ENCODE measurements at regions not wholly inside any gene's neighbourhood (a gene's known extent, or its start where the extent isn't known, plus 50 kb on each side); places are given as distances from the start of the nearest gene placed in this dataset.
"Not testable (repeated sequence)": the region's sequence is repeated elsewhere in the genome, so short reads cannot be mapped to it uniquely, and the experiment has no call there.

DNA sequence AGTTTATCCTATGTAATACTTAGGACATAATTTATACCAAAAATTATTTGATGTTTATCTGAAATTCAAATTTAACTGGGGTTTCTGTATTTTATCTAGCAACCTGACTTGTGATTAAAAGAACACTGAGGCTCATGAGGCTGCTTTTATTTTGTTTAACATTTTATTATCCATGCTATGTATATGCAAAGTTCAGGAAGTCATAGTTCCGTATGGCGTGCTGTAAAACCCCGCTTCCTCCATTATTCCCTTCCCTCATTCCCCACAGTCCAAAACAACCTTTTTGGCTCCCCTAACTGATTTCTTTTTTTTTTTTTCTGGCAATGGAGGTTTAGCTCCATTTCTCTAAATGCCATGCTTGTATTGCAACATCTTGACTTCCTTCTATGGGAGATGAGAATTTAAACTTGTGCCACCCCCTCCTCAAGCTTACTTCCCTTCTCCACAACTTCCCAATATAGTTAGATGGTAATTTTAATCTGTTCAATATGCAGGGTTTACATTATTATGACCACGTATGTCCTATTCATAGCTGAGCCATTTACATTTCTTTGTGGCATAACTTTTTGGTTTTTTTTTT lies 138.0 kb upstream of the DNAH14 start:
- no peak for DNase-seq (ENCODE audit: low spot score)

GRCh38 chr1:224795591-224795990 lies 133.9 kb upstream of the DNAH14 start:
- DNase-seq (ENCODE audit: low spot score): no peak

DNA sequence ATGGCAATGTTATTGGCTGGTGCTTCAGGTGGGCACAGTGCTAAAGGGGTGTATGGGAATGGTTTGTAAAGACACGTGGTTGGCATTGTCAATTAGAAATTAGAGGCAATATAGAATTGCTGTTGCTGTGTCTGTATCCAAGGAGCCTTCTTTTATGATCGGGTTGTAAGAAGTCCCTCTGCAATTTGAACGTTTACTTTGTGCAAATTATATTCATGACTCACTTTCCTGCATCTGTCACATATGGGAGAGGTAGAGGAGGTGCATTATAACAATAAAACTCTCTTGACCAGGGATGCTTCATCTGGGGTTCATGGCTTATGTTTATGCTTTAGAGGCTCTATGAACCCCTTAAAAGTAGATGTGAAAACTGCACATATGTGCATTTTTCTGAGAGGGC lies 130.4 kb upstream of the DNAH14 start:
- no peak for DNase-seq (ENCODE audit: low spot score)

DNA sequence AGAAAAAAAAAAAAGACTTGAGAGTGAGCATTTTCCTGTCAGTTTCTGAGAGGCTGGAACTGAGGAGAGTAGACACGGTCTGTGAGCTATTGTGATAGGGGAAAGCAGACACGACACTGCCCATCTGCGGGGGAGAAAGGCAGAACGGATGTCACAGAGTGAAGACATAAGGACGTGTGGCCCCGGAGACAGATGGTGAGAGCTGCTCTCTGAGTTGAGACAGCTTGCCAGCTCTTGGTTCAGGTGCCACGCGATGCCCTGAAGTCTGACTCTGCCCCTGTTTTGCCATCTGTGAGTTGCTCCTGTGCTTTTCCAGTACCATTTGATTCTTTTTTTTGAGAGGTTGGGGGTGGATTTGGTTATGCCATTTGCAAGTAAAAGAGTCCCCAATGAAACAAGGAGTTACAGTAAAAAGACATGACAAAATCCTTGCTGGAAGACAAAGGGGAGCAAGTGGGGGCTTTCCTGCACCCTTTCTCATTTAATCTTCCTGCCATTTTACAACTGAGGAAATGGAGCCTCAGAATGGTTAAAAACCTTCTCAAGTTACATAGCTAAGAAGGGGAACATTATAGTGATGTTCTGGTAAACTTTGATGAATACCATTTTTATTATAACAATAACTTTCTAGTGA lies 128.9 kb upstream of the DNAH14 start:
- no peak for DNase-seq (ENCODE audit: low spot score)

DNA sequence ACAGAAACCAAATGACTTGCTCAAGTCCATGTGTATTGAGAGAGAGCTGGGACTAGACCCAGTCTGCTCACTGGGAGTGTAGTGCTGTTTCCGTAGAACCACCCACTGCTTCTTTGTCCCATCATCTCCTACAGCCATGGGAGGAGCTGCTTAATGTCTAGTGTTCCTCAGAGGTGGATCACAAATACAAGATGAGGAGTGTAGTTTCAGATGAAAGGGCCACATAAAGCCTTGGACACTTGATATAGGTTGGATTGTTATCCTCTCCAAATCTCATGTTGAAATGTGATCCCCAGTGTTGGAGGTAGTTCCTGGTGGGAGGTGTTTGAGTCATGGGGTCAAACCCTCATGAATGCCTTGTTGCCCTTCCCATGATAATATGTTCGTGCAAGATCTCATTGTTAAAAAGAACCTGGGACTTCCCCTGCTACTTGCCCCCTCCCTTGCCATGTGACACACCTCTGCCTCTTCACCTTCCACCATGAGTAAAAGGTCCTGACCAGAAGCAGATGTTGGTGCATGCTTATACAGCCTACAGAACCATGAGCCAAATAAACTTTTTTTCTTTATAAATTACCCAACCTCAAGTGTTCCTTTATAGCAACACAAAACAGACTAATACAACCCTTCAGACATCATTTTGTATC lies 127.5 kb upstream of the DNAH14 start:
- no peak for DNase-seq (ENCODE audit: low spot score)

- no peak for DNase-seq (ENCODE audit: low spot score)
Observed at GRCh38 chr1:224802617-224803016, 126.9 kb upstream of the DNAH14 start.

- no peak for DNase-seq (ENCODE audit: low spot score)
Observed at GRCh38 chr1:224804220-224804619, 125.3 kb upstream of the DNAH14 start.

DNA sequence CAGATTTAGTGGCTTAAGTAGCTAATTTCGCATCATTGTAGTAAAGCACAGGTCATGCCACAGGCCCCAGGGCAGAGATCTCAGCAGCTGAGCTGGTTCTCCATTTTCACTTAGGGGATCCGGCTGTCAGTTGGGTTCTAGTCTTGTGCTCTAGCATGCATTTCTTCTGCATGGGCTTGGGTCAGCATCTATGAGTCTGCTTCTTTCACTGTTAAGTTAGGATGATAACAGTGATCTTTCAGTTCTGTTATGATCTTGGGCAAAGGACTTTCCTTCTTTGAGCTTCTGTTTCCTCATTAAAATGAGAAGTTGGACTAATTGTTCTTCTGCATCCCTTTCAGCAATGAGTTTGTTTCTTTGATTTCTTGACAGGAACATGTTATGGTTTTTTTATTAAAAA lies 123.6 kb upstream of the DNAH14 start:
- DNase-seq (ENCODE audit: low spot score): no peak

DNA sequence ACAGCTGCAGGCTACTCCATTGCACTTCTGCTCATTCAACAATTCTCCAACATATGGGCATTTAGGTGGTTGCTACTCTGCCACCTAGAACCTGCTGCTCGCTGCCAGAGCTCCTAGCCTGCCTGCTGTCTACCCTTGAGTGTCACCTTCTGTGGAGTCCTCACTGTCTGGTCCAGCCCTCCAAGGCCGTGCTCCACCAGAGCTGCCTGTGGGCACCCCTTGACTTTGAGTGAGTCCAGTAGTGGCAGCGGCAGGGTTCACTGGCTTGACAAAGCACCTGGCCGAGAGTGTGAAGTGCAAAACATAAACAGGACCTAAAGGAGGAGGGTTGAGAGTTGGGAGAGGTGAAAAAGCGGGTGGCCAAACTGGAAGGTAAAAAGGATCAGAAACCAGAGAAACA lies 120.3 kb upstream of the DNAH14 start:
- DNase-seq (ENCODE audit: low spot score): no peak

- DNase-seq (ENCODE audit: low spot score): no peak
Observed at GRCh38 chr1:224809613-224810012, 119.9 kb upstream of the DNAH14 start.

DNA sequence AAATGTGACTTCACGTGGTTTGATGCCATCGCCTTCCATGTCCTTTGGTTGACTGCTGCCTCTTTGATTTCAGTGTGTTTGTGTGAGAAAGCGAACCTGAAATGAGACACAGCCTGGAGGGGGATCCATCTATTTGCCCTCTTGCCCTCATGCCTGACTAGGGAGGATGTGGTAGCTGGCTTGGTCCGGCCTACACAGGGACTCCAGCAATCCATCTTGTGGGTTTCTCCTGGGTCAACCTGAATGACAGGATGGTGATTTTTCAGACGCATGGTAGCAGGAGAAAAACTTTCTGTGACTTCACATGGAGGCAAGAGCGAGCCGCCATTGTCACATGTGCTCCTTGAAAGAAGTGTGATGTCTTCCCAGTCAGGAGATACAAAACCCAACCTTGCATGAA lies 117.9 kb upstream of the DNAH14 start:
- no peak for DNase-seq (ENCODE audit: low spot score)

DNA sequence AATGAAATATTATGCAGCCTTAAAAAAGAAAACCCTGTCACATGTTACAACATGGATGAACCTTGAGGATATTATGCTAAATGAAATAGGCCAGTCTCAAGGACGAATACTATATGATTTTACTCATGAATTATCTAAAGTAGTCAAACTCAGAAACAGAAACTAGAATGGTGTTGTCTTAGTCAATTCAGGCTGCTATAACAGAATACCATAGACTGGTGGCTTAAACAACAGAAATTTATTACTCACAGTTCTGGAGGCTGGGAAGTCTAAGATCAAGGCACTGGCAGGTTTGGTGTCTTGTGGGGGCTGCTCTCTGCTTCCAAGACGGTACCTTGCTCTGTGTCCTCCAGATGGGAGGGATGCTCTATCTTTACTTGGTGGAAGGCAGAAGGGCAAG lies 113.8 kb upstream of the DNAH14 start:
- DNase-seq (ENCODE audit: low spot score): no peak

DNA sequence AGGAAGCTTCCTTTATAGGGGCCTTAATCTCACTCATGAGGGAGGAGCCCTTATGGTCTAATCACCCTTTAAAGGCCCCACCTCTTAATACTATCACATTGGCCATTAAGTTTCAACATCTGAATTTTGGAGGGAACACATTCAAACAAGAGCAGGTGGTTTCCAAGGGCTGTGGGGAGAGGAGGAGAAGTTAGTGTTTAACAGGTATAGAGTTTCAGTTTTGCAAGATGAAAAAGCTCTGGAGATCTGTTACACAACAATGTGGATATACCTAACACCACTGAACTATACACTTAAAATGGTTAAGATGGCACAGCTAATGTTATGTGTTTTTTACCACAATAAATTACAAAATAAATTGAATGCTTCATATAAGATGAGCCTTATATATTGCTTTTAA lies 113.4 kb upstream of the DNAH14 start:
- no peak for DNase-seq (ENCODE audit: low spot score)

DNA sequence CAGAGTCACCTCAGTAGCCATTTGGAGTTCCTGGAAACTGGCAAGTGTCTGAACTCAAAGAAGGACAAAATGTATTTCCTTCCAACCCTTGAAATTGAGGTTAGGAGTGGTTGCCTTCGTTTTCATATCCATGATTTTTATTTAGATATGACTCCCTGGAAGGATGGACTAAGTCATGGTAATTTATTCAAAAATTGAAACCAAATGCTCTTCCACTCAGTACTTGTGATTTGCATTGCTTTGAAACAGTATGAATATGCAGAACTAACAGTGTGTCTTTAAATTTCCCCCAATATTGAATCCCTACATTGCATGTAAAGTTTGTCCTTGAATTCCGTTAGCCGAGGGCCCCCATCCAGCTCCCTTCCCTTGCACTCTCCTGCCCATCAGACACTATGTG lies 112.1 kb upstream of the DNAH14 start:
- DNase-seq (ENCODE audit: low spot score): no peak

DNA sequence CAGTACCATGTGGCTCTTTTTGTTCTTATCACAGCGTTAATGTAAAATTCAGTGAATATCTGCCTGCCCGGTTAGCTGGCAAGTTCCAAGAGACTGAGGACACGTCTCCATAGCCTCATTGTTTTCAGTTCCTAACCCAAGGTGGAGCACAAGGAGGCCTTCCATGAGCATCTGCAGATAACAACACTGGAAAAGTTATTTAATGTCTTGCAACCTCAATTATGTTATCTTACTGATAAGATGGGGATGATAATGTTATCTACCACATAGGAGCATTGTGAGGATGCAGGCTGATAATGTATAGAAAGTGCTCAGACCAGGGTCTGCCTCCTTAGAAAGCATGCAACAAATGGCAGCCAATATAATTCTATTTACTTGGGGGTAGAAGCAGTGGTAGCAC lies 109.6 kb upstream of the DNAH14 start:
- no peak for DNase-seq (ENCODE audit: low spot score)

GRCh38 chr1:224820341-224820740 lies 109.1 kb upstream of the DNAH14 start:
- no peak for DNase-seq (ENCODE audit: low spot score)

DNA sequence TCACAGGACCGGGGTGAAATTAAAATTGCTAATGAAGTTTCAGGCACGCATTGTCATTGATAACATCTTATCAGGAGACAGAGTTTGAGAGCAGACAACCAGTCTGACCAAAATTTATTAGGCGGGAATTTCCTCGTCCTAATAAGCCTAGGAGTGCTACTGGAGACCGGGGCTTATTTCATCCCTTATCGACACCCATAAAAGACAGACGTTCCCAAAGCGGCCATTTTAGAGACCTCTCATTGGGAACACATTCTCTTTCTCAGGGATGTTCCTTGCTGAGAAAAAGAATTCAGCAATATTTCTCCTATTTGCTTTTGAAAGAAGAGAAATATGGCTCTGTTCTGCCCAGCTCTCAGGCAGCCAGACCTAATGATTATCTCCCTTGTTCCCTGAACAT lies 107.7 kb upstream of the DNAH14 start:
- not testable (repeated sequence) for DNase-seq (ENCODE audit: low spot score)

DNA sequence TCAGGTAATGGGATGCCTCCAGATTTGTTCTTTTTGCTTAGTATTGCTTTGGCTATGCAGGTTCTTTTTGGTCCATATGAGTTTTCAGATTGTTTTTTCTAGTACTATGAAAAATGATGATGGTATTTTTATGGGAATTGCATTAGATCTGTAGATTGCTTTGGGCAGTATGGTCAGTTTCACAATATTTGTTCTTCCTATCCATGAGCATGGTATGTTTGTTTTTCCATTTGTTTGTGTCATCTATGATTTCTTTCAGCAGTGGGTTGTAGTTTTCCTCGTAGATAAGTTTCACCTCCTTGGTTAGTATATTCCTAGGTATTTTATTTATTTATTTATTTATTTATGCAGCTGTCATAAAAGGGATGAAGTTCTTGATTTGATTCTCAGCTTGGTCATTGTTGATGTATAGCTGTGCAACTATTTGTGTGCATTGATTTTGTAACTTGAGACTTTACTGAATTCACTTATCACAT lies 103.9 kb upstream of the DNAH14 start:
- DNase-seq (ENCODE audit: low spot score): no peak

DNA sequence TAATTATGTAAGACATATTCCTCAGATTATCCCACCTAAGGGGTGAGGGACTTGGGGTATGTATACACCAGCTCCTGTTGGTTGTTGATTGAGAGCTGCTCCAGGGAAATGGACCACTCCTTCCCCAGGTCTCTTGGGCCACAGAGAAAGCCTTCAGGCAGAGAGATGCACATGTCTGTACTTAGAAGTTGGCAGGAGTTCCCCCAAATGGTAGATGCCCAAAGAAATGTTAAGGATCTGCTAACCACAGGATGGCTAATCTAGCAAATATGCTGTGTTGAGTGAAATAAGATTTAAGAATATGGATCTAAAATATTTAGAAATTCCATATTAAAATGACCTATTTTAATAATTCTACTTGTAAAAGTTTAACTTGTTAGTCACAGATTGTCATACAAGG lies 100.8 kb upstream of the DNAH14 start:
- peak; percentile 65 for DNase-seq (ENCODE audit: low spot score)

- peak; percentile 25 for DNase-seq (ENCODE audit: low spot score)
Observed at GRCh38 chr1:224831501-224831900, 98.0 kb upstream of the DNAH14 start.

DNA sequence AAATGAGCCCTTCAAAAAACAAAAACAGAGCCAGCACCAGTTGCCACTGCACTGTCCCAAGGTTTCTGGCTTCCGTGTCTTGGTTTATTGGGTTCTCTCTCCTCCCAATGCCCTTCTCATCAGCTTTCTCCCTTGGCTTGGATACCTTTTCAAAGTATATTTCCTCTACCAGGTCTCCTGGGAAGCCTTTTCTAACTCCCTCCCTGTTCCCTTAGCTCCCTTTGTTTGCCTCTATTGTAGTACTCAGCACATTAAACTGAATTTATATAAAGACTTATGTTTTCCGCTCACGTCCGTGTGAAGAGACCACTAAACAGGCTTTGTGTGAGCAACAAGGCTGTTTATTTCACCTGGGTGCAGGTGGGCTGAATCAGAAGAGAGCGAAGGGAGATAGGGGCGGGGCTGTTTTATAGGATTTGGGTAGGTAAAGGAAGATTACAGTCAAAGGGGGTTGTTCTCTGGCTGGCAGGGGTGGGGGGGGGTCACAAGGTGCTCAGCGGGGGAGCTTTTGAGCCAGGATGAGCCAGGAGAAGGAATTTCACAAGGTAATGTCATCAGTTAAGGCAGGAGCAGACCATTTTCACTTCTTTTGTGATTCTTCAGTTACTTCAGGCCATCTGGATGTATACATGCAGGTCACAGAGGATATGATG lies 89.7 kb upstream of the DNAH14 start:
- not testable (repeated sequence) for DNase-seq (ENCODE audit: low spot score)

DNA sequence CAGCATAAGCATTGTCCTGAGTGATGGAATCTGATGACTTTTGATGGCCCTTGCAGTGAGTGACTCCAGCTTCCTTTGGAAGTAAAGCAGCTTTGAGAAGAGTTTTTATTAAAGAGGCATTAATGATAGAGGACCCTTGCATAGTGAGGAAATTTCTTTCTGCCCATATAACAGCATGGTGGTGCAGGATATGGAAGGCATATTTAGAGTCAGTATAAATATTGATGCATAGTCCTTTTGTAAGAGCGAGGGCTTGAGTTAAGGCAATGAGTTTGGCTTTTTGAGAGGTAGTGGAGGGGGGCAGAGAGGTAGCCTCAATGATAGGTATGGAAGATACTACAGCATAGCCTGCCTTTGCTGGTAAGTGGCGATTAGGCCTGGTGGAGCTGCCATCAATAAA lies 87.7 kb upstream of the DNAH14 start:
- not testable (repeated sequence) for DNase-seq (ENCODE audit: low spot score)
